Endodermal cell (in vitro differentiated cells): ENCODE measurements at regions not wholly inside any gene's neighbourhood (a gene's known extent, or its start where the extent isn't known, plus 50 kb on each side); places are given as distances from the start of the nearest gene placed in this dataset.

Source experiments
- DNase-seq: peaks from one replicate; pipeline ENCODE4 v3.0.0-alpha.2; 2017
- H3K27ac ChIP-seq: 2 replicates; pipeline ENCODE4 v1.5.1; 2013; ENCODE audit warnings: mild to moderate bottlenecking, low read depth, low read length, moderate library complexity
- H3K27me3 ChIP-seq: 2 replicates; pipeline ENCODE4 v1.6.1; 2013; ENCODE audit warnings: mild to moderate bottlenecking, low read length, moderate library complexity; ENCODE audit not compliant: insufficient read depth, control insufficient read depth, poor library complexity, severe bottlenecking
- H3K36me3 ChIP-seq: 2 replicates; pipeline ENCODE4 v1.7.0; 2013; ENCODE audit warnings: mild to moderate bottlenecking, low read length, moderate library complexity; ENCODE audit not compliant: control insufficient read depth, insufficient read depth
- H3K4me1 ChIP-seq: one replicate; pipeline ENCODE4 v1.7.0; 2013; ENCODE audit warnings: low read length; ENCODE audit not compliant: control insufficient read depth, insufficient read depth
- H3K4me3 ChIP-seq: 2 replicates; pipeline ENCODE4 v1.5.1; 2013; ENCODE audit warnings: mild to moderate bottlenecking, low read length, moderate library complexity
- H3K9ac ChIP-seq: 2 replicates; pipeline ENCODE4 v1.6.1; 2013; ENCODE audit warnings: mild to moderate bottlenecking, low read length, moderate library complexity; ENCODE audit not compliant: poor library complexity, severe bottlenecking; ENCODE audit errors: extremely low read depth
- H3K9me3 ChIP-seq: 2 replicates; pipeline ENCODE4 v1.6.1; 2013; ENCODE audit warnings: mild to moderate bottlenecking, low read length, moderate library complexity; ENCODE audit not compliant: control insufficient read depth
- H3K27ac Mint-ChIP-seq: 2 replicates; pipeline ENCODE4 v1.8.0; 2020; ENCODE audit warnings: mixed read lengths
- H3K27me3 Mint-ChIP-seq: 2 replicates; pipeline ENCODE4 v1.8.0; 2021; ENCODE audit warnings: mild to moderate bottlenecking, mixed read lengths; ENCODE audit not compliant: insufficient read depth
- H3K36me3 Mint-ChIP-seq: 2 replicates; pipeline ENCODE4 v1.8.0; 2020; ENCODE audit warnings: low read depth, mixed read lengths
- H3K4me1 Mint-ChIP-seq: 2 replicates; pipeline ENCODE4 v1.8.0; 2020; ENCODE audit warnings: mixed read lengths
- H3K4me3 Mint-ChIP-seq: 2 replicates; pipeline ENCODE4 v1.8.0; 2020; ENCODE audit warnings: mild to moderate bottlenecking, moderate library complexity, mixed read lengths
- H3K9me3 Mint-ChIP-seq: 2 replicates; pipeline ENCODE4 v1.8.0; 2020; ENCODE audit warnings: mild to moderate bottlenecking, mixed read lengths
- CTCF ChIP-seq: fragments of 200-600 bp; sonication (generic); conservative IDR thresholded peaks from 2 replicates; pipeline ENCODE4 v1.5.0; 2021; ENCODE audit warnings: antibody characterized with exemption, mild to moderate bottlenecking
- WGBS, 2 experiments: methylation state at CpG; one replicate each; pipeline versions ENCODE4 v1.1.5 to v1.1.7; 2013; ENCODE audit warnings: missing lambda C conversion rate in 2 of 2, mixed read lengths in 1 of 2; ENCODE audit not compliant: insufficient coverage in 1 of 2, insufficient read length in 1 of 2; 5-methylcytosine and 5-hydroxymethylcytosine counted together

GRCh38 chr1:229874136-229874535 lies 192.9 kb upstream of the GALNT2 start:
- H3K27ac ChIP-seq, result no peak overlapping the region
- 89 to 91% methylated on average over 3 of the region's 3 CpGs for WGBS, 2 experiments
- no peak overlapping the region for H3K9ac ChIP-seq
- H3K4me3 ChIP-seq, result no peak overlapping the region
- H3K36me3 ChIP-seq, result no peaks in the 10 kb centered on the region
- H3K27me3 ChIP-seq, result no peaks in the 10 kb centered on the region
- no peak for TF ChIP-seq CTCF
- Mint-ChIP-seq H3K36me3 (no peaks in the 10 kb centered on the region), H3K27me3 (peaks cover 5% of the 10 kb centered on the region), H3K4me3 (no peak overlapping the region), H3K27ac (no peak overlapping the region), H3K9me3 (no peaks in the 10 kb centered on the region), H3K4me1 (no peaks in the 10 kb centered on the region)
- H3K9me3 ChIP-seq, result no peaks in the 10 kb centered on the region
- no peaks in the 10 kb centered on the region for H3K4me1 ChIP-seq
- no peak for DNase-seq

- Mint-ChIP-seq H3K4me3 (no peak overlapping the region), H3K4me1 (no peaks in the 10 kb centered on the region), H3K36me3 (no peaks in the 10 kb centered on the region), H3K27me3 (peaks cover 5% of the 10 kb centered on the region), H3K27ac (no peak overlapping the region), H3K9me3 (no peaks in the 10 kb centered on the region)
- 92 to 100% methylated on average over 1 to 2 of the region's 2 CpGs for WGBS, 2 experiments
- no peaks in the 10 kb centered on the region for H3K27me3 ChIP-seq
- no peaks in the 10 kb centered on the region for H3K36me3 ChIP-seq
- no peak overlapping the region for H3K9ac ChIP-seq
- no peaks in the 10 kb centered on the region for H3K4me1 ChIP-seq
- DNase-seq, result no peak
- no peak overlapping the region for H3K27ac ChIP-seq
- H3K9me3 ChIP-seq, result no peaks in the 10 kb centered on the region
- no peak overlapping the region for H3K4me3 ChIP-seq
- TF ChIP-seq CTCF, result no peak
Observed at GRCh38 chr1:229874609-229875008, 192.4 kb upstream of the GALNT2 start.

- DNase-seq, result no peak
- no peaks in the 10 kb centered on the region for H3K36me3 ChIP-seq
- H3K4me3 Mint-ChIP-seq, result no peak overlapping the region
- H3K4me1 ChIP-seq, result no peaks in the 10 kb centered on the region
- 90 to 94% methylated on average over 3 to 4 of the region's 4 CpGs for WGBS, 2 experiments
- no peaks in the 10 kb centered on the region for H3K9me3 Mint-ChIP-seq
- H3K36me3 Mint-ChIP-seq, result no peaks in the 10 kb centered on the region
- no peak for TF ChIP-seq CTCF
- no peak overlapping the region for H3K9ac ChIP-seq
- no peak overlapping the region for H3K27ac Mint-ChIP-seq
- H3K27ac ChIP-seq, result no peak overlapping the region
- H3K4me1 Mint-ChIP-seq, result no peaks in the 10 kb centered on the region
- no peaks in the 10 kb centered on the region for H3K27me3 ChIP-seq
- H3K27me3 Mint-ChIP-seq, result peaks cover 5% of the 10 kb centered on the region
- H3K9me3 ChIP-seq, result no peaks in the 10 kb centered on the region
- H3K4me3 ChIP-seq, result no peak overlapping the region
Observed at GRCh38 chr1:229875086-229875485, 192.0 kb upstream of the GALNT2 start.
